HUES48 (cell line): ENCODE measurements at regions not wholly inside any gene's neighbourhood (a gene's known extent, or its start where the extent isn't known, plus 50 kb on each side); places are given as distances from the start of the nearest gene placed in this dataset.
"Not testable (repeated sequence)": the region's sequence is repeated elsewhere in the genome, so short reads cannot be mapped to it uniquely, and the experiment has no call there.

Experiments
- H3K27ac ChIP-seq: one replicate; pipeline ENCODE4 v1.7.0; 2013; ENCODE audit warnings: low read depth, low read length, inconsistent platforms
- H3K27me3 ChIP-seq: 2 replicates; pipeline ENCODE4 v1.6.1; 2013; ENCODE audit warnings: mild to moderate bottlenecking, low read length; ENCODE audit not compliant: control insufficient read depth, insufficient read depth
- H3K36me3 ChIP-seq: 2 replicates; pipeline ENCODE4 v1.6.1; 2013; ENCODE audit warnings: low read length; ENCODE audit not compliant: control insufficient read depth, insufficient read depth
- H3K4me1 ChIP-seq: 2 replicates; pipeline ENCODE4 v1.6.1; 2013; ENCODE audit warnings: mild to moderate bottlenecking, low read length; ENCODE audit not compliant: control insufficient read depth, insufficient read depth
- H3K4me3 ChIP-seq: 2 replicates; pipeline ENCODE4 v1.5.1; 2013; ENCODE audit warnings: mild to moderate bottlenecking, low read depth, low read length
- H3K9ac ChIP-seq: 2 replicates; pipeline ENCODE4 v1.6.1; 2013; ENCODE audit warnings: mild to moderate bottlenecking, low read depth, low read length, moderate library complexity
- H3K9me3 ChIP-seq: 2 replicates; pipeline ENCODE4 v1.6.1; 2013; ENCODE audit warnings: low read length; ENCODE audit not compliant: control insufficient read depth, insufficient read depth

- Histone ChIP-seq H3K27me3 (no peaks in the 10 kb centered on the region), H3K27ac (no peak overlapping the region), H3K4me3 (no peak overlapping the region), H3K9me3 (no peaks in the 10 kb centered on the region), H3K36me3 (no peaks in the 10 kb centered on the region), H3K9ac (no peak overlapping the region), H3K4me1 (no peaks in the 10 kb centered on the region)
Observed at GRCh38 chr13:79901336-79901735, 420.4 kb downstream of the NDFIP2 start.

GRCh38 chr13:79900356-79900755, 419.4 kb downstream of the NDFIP2 start:
- Histone ChIP-seq H3K27ac (no peak overlapping the region), H3K27me3 (no peaks in the 10 kb centered on the region), H3K9me3 (no peaks in the 10 kb centered on the region), H3K4me1 (no peaks in the 10 kb centered on the region), H3K4me3 (no peak overlapping the region), H3K9ac (no peak overlapping the region), H3K36me3 (no peaks in the 10 kb centered on the region)

- no peaks in the 10 kb centered on the region for H3K9me3 ChIP-seq
- no peak overlapping the region for H3K4me3 ChIP-seq
- H3K27me3 ChIP-seq = no peaks in the 10 kb centered on the region
- H3K36me3 ChIP-seq = no peaks in the 10 kb centered on the region
- H3K27ac ChIP-seq = no peak overlapping the region
- no peak overlapping the region for H3K9ac ChIP-seq
- H3K4me1 ChIP-seq = no peaks in the 10 kb centered on the region
Observed at GRCh38 chr13:79898996-79899395, 418.0 kb downstream of the NDFIP2 start.

GRCh38 chr13:79898202-79898826, 417.4 kb downstream of the NDFIP2 start:
- no peak overlapping the region for H3K4me3 ChIP-seq
- no peaks in the 10 kb centered on the region for H3K4me1 ChIP-seq
- H3K27ac ChIP-seq = no peak overlapping the region
- no peaks in the 10 kb centered on the region for H3K36me3 ChIP-seq
- H3K27me3 ChIP-seq = no peaks in the 10 kb centered on the region
- H3K9me3 ChIP-seq = no peaks in the 10 kb centered on the region
- no peak overlapping the region for H3K9ac ChIP-seq

GRCh38 chr13:79896851-79897250, 415.9 kb downstream of the NDFIP2 start:
- Histone ChIP-seq H3K36me3 (no peaks in the 10 kb centered on the region), H3K9me3 (no peaks in the 10 kb centered on the region), H3K4me3 (no peak overlapping the region), H3K4me1 (no peaks in the 10 kb centered on the region), H3K9ac (no peak overlapping the region), H3K27me3 (no peaks in the 10 kb centered on the region), H3K27ac (no peak overlapping the region)

GRCh38 chr13:79895416-79895815, 414.5 kb downstream of the NDFIP2 start:
- Histone ChIP-seq H3K27ac (no peak overlapping the region), H3K9ac (no peak overlapping the region), H3K9me3 (no peaks in the 10 kb centered on the region), H3K4me3 (no peak overlapping the region), H3K4me1 (no peaks in the 10 kb centered on the region), H3K36me3 (no peaks in the 10 kb centered on the region), H3K27me3 (no peaks in the 10 kb centered on the region)

GRCh38 chr13:79887278-79887677, 406.3 kb downstream of the NDFIP2 start:
- H3K4me1 ChIP-seq = peaks cover 11% of the 10 kb centered on the region
- H3K27ac ChIP-seq, H3K36me3 ChIP-seq, H3K4me3 ChIP-seq, H3K27me3 ChIP-seq, H3K9ac ChIP-seq, H3K9me3 ChIP-seq: not testable (repeated sequence)

GRCh38 chr13:79886601-79887000, 405.6 kb downstream of the NDFIP2 start:
- Histone ChIP-seq H3K4me1 (peaks cover 11% of the 10 kb centered on the region), H3K9ac (no peak overlapping the region), H3K36me3 (no peaks in the 10 kb centered on the region), H3K27me3 (no peaks in the 10 kb centered on the region), H3K4me3 (no peak overlapping the region), H3K27ac (no peak overlapping the region), H3K9me3 (no peaks in the 10 kb centered on the region)

GRCh38 chr13:79884890-79885289, 403.9 kb downstream of the NDFIP2 start:
- Histone ChIP-seq H3K27ac (no peak overlapping the region), H3K4me1 (peaks cover 11% of the 10 kb centered on the region), H3K9ac (no peak overlapping the region)

GRCh38 chr13:79883216-79883615, 402.3 kb downstream of the NDFIP2 start:
- Histone ChIP-seq H3K9me3 (no peaks in the 10 kb centered on the region), H3K4me3 (no peak overlapping the region), H3K9ac (no peak overlapping the region), H3K27ac (no peak overlapping the region), H3K36me3 (no peaks in the 10 kb centered on the region), H3K27me3 (no peaks in the 10 kb centered on the region), H3K4me1 (peaks cover 13% of the 10 kb centered on the region)

More at GRCh38 chr13:79884890-79885289, 403.9 kb downstream of the NDFIP2 start:
- H3K27me3 ChIP-seq = no peaks in the 10 kb centered on the region
- no peaks in the 10 kb centered on the region for H3K9me3 ChIP-seq
- H3K36me3 ChIP-seq = no peaks in the 10 kb centered on the region
- no peak overlapping the region for H3K4me3 ChIP-seq

GRCh38 chr13:79880818-79881217, 399.9 kb downstream of the NDFIP2 start:
- H3K4me3 ChIP-seq = no peak overlapping the region
- peaks cover 13% of the 10 kb centered on the region for H3K4me1 ChIP-seq
- H3K27ac ChIP-seq = no peak overlapping the region
- H3K27me3 ChIP-seq = no peaks in the 10 kb centered on the region
- no peak overlapping the region for H3K9ac ChIP-seq
- H3K36me3 ChIP-seq = no peaks in the 10 kb centered on the region
- H3K9me3 ChIP-seq = no peaks in the 10 kb centered on the region
